ENCODE measurements at regions not wholly inside any gene's neighbourhood (a gene's known extent, or its start where the extent isn't known, plus 50 kb on each side); places are given as distances from the start of the nearest gene placed in this dataset.

DNA sequence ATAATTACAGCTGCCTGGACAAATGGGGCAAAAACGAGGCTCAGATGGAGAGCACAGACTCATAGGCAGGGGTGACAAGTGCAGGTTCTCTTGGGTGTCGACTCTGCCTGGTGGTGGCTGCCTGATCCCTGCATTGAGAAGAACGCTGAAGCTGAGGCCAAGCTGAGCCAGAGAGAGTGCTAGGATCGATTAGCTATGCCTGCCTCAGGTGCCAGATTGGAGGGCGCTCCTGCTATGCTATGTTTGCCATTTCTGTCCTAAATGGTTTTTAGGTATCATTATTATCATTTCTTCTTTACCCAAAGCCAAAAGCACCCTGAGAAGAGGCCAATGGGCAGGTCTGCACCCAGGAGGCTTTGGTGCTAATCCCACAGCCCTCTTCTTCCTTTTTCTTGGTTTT is 53.9 kb upstream of the SLC6A11 start:
- H3K27me3 ChIP-seq (replicated peaks; ENCODE audit: insufficient read depth), result peaks cover 4% of the 10 kb centered on the region
- intact Hi-C loops (cut with DNase I), result no loop called here
- WGBS, result 48% methylated on average over 5 of the region's 5 CpGs

DNA sequence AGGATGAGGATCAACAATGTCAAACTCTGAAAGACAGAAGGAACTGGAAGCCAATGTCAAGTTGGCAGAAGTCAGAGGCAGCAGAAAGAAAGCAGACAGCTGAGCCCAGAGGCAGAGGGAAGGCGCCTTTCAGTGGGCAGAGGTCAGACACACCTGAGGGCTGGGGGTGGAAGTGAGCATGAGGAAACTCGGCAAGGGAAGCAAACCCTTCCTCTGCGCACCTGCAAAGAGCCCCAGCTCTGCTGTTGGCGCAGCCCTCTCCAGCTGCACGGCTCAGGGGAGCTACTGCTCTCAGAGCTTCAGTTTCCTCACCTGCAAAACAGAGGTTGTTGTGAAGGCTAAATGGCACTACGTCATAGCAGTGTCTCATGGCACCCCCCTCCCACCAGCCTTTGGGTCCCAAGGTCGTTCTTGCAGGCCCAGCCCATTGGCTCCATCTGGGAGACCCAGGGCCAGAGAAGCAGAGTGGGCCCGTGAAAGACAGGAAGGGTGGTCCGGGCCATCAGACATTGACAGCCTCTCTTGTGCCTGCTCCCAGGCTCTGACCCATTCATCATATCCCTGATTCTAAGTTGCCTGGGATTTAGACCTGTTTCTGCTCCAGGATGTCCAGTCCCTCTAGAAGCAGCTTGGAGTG is 53.3 kb upstream of the SLC6A11 start:
- Histone ChIP-seq H3K9me3 (no peaks in the 10 kb centered on the region), H3K27me3 (replicated peaks; ENCODE audit: insufficient read depth) (peaks cover 4% of the 10 kb centered on the region), H3K36me3 (no peaks in the 10 kb centered on the region), H3K27ac (no peak overlapping the region), H3K4me3 (no peak overlapping the region), H3K4me1 (replicated peaks) (no peaks in the 10 kb centered on the region)
- no peak for TF ChIP-seq POLR2A (IDR thresholded peaks at IDR 0.05)
- TF ChIP-seq, protein P1, sequence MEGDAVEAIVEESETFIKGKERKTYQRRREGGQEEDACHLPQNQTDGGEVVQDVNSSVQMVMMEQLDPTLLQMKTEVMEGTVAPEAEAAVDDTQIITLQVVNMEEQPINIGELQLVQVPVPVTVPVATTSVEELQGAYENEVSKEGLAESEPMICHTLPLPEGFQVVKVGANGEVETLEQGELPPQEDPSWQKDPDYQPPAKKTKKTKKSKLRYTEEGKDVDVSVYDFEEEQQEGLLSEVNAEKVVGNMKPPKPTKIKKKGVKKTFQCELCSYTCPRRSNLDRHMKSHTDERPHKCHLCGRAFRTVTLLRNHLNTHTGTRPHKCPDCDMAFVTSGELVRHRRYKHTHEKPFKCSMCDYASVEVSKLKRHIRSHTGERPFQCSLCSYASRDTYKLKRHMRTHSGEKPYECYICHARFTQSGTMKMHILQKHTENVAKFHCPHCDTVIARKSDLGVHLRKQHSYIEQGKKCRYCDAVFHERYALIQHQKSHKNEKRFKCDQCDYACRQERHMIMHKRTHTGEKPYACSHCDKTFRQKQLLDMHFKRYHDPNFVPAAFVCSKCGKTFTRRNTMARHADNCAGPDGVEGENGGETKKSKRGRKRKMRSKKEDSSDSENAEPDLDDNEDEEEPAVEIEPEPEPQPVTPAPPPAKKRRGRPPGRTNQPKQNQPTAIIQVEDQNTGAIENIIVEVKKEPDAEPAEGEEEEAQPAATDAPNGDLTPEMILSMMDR (IDR thresholded peaks at IDR 0.05), result no peak
- no peak for TF ChIP-seq POLR2AphosphoS5 (IDR thresholded peaks at IDR 0.05)
- no peak for DNase-seq (ENCODE audit: low spot score)
- WGBS, result 77% methylated on average over 9 of the region's 9 CpGs
- intact Hi-C loops (cut with DNase I), result no loop called here

More for the DNA sequence above, 53.9 kb upstream of the SLC6A11 start:
- Histone ChIP-seq H3K27ac (no peak overlapping the region), H3K4me3 (no peak overlapping the region), H3K36me3 (no peaks in the 10 kb centered on the region), H3K9me3 (no peaks in the 10 kb centered on the region), H3K4me1 (replicated peaks) (no peaks in the 10 kb centered on the region)
- TF ChIP-seq POLR2A (IDR thresholded peaks at IDR 0.05) (no peak), POLR2AphosphoS5 (IDR thresholded peaks at IDR 0.05) (no peak)
- TF ChIP-seq, protein P1 (IDR thresholded peaks at IDR 0.05), result no peak
- DNase-seq (ENCODE audit: low spot score), result no peak

DNA sequence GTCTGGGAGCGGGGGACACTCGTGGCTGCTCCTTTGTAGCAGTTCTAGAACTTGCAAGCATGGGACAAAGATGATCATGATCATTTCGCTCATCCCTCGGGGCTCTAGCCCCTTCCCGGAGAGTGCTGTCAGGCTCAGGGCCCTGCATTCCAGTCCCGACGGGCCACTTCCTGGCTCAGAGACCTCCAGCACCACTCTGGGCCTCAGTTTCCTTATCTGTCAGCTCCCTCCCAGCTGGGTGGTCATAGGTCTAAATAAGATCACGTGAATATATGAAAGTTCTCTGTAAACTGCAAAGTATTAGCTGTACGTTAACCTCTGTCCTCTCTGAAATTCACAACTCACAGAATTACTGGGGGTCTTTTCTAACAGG is 52.8 kb upstream of the SLC6A11 start:
- intact Hi-C loops (cut with DNase I), result no loop called here
- 79% methylated on average over 9 of the region's 9 CpGs for WGBS

DNA sequence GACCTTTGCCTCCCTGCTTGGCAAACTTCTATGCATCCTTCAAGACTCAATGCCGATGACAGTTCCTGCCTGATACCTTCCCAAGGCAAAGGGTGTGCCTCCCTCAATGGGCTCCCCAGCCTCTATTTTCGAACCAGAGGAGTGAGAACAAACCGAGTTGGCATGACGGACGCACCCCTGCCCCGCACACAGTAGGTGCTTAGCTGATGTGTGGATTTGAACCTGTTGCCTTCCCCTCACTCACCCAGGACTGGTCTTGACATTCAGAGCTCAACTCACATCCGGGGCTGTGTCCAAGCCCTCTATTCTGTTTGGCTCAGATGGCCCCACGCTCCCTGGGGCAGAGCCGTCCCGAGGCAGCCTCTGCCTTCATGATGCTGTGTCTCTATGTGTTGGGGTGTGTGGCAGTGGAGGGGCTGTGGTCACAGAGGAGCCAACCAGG is 52.2 kb upstream of the SLC6A11 start:
- intact Hi-C loops (cut with DNase I), result no loop called here
- TF ChIP-seq, protein P1 (IDR thresholded peaks at IDR 0.05), result no peak
- TF ChIP-seq POLR2A (IDR thresholded peaks at IDR 0.05), result no peak
- TF ChIP-seq POLR2AphosphoS5 (IDR thresholded peaks at IDR 0.05), result no peak
- Histone ChIP-seq H3K4me1 (replicated peaks) (no peaks in the 10 kb centered on the region), H3K27me3 (replicated peaks; ENCODE audit: insufficient read depth) (peaks cover 4% of the 10 kb centered on the region), H3K27ac (no peak overlapping the region), H3K9me3 (no peaks in the 10 kb centered on the region), H3K36me3 (no peaks in the 10 kb centered on the region), H3K4me3 (no peak overlapping the region)
- DNase-seq (ENCODE audit: low spot score), result no peak
- 86% methylated on average over 10 of the region's 10 CpGs for whole genome bisulfite sequencing

More for the DNA sequence above, 52.8 kb upstream of the SLC6A11 start:
- no peaks in the 10 kb centered on the region for H3K9me3 ChIP-seq
- peaks cover 4% of the 10 kb centered on the region for H3K27me3 ChIP-seq (replicated peaks; ENCODE audit: insufficient read depth)
- no peaks in the 10 kb centered on the region for H3K4me1 ChIP-seq (replicated peaks)
- TF ChIP-seq, protein P1 (IDR thresholded peaks at IDR 0.05), result no peak
- TF ChIP-seq POLR2A (IDR thresholded peaks at IDR 0.05) (no peak), POLR2AphosphoS5 (IDR thresholded peaks at IDR 0.05) (no peak)
- H3K27ac ChIP-seq, result no peak overlapping the region
- no peak overlapping the region for H3K4me3 ChIP-seq
- H3K36me3 ChIP-seq, result no peaks in the 10 kb centered on the region
- no peak for DNase-seq (ENCODE audit: low spot score)

Data from prostate gland (tissue), 2 donors.